ENCODE measurements at regions not wholly inside any gene's neighbourhood (a gene's known extent, or its start where the extent isn't known, plus 50 kb on each side); places are given as distances from the start of the nearest gene placed in this dataset.

DNA sequence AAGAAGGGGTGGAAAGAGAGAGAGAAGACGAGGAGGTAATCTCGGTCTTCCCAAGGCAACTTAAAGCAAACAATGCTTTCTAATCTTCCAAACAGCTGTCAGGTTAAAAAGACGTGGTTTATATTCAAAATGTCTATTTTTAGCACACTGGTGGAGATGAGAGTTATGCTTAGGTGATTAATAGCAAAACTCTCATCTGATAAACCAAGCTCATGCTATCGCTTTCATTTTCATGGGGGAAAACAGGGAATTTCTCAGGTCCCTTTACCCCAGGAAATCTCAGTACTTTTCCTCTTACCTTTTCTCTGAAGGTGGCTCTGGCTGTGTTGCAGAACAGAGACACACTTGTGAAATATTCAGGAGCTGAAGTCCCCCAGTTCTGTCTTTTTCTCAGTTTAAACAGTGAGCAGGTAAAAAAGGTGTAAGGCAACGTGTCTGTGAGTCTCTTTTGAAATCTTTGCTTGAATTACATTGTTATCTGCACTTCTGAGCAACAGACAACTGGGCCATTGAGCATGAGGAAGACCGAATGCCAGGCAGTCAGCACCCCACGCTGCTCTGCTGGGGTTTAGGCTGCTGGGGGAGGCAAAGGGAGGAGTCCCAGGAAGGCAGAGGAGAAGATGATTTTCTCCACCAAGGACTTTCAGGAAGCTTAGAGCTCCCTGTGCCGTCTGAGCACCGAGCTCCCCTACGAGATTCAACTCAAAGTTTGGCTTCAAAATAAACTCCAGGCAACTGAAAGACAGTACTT is 759.3 kb downstream of the BCL11B start:
- Histone ChIP-seq H3K27me3 (ENCODE audit: insufficient read depth, poor library complexity, severe bottlenecking) (no peaks in the 10 kb centered on the region), H3K27ac (replicated peaks) (no peak overlapping the region), H3K4me3 (replicated peaks; ENCODE audit: insufficient read depth, low read length) (no peak overlapping the region)
- DNase-seq (ENCODE audit: low read depth in 1 of 2, low spot score in 1 of 2) = no peak
- TF ChIP-seq, protein P1, sequence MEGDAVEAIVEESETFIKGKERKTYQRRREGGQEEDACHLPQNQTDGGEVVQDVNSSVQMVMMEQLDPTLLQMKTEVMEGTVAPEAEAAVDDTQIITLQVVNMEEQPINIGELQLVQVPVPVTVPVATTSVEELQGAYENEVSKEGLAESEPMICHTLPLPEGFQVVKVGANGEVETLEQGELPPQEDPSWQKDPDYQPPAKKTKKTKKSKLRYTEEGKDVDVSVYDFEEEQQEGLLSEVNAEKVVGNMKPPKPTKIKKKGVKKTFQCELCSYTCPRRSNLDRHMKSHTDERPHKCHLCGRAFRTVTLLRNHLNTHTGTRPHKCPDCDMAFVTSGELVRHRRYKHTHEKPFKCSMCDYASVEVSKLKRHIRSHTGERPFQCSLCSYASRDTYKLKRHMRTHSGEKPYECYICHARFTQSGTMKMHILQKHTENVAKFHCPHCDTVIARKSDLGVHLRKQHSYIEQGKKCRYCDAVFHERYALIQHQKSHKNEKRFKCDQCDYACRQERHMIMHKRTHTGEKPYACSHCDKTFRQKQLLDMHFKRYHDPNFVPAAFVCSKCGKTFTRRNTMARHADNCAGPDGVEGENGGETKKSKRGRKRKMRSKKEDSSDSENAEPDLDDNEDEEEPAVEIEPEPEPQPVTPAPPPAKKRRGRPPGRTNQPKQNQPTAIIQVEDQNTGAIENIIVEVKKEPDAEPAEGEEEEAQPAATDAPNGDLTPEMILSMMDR (IDR thresholded peaks at IDR 0.05; ENCODE audit: insufficient read depth, low read length) = no peak
- TF ChIP-seq GABPA (IDR thresholded peaks at IDR 0.05; ENCODE audit: low read depth) (no peak), POLR2AphosphoS5 (IDR thresholded peaks at IDR 0.05; ENCODE audit: low read depth) (no peak), SPI1 (IDR thresholded peaks at IDR 0.05; ENCODE audit: borderline replicate concordance, low read depth) (no peak)
- TF ChIP-seq, protein P2, sequence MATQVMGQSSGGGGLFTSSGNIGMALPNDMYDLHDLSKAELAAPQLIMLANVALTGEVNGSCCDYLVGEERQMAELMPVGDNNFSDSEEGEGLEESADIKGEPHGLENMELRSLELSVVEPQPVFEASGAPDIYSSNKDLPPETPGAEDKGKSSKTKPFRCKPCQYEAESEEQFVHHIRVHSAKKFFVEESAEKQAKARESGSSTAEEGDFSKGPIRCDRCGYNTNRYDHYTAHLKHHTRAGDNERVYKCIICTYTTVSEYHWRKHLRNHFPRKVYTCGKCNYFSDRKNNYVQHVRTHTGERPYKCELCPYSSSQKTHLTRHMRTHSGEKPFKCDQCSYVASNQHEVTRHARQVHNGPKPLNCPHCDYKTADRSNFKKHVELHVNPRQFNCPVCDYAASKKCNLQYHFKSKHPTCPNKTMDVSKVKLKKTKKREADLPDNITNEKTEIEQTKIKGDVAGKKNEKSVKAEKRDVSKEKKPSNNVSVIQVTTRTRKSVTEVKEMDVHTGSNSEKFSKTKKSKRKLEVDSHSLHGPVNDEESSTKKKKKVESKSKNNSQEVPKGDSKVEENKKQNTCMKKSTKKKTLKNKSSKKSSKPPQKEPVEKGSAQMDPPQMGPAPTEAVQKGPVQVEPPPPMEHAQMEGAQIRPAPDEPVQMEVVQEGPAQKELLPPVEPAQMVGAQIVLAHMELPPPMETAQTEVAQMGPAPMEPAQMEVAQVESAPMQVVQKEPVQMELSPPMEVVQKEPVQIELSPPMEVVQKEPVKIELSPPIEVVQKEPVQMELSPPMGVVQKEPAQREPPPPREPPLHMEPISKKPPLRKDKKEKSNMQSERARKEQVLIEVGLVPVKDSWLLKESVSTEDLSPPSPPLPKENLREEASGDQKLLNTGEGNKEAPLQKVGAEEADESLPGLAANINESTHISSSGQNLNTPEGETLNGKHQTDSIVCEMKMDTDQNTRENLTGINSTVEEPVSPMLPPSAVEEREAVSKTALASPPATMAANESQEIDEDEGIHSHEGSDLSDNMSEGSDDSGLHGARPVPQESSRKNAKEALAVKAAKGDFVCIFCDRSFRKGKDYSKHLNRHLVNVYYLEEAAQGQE (IDR thresholded peaks at IDR 0.05; ENCODE audit: insufficient replicate concordance, low read depth) = no peak

DNA sequence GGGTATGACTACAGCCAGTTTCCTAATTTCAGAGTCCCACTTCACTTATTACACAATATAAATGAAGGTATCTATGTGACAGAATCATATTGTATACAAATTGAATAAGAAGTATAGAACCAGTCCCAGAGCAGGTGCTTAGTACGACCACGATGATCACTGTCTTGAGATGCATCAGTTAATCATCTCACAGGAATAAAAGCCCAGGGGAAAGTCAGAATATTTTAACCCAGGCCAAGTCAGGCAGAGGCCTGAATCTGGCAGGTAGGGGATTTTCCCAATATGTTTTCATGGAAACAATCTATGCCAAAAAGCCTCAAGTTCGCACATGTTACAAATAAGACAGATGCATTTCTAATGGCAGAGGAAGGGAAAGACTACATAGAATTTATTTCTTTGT is 758.4 kb downstream of the BCL11B start:
- DNase-seq (ENCODE audit: low read depth in 1 of 2, low spot score in 1 of 2) = no peak
- Histone ChIP-seq H3K4me3 (replicated peaks; ENCODE audit: insufficient read depth, low read length) (no peak overlapping the region), H3K27ac (replicated peaks) (no peak overlapping the region), H3K27me3 (ENCODE audit: insufficient read depth, poor library complexity, severe bottlenecking) (no peaks in the 10 kb centered on the region)
- TF ChIP-seq, protein P1 (IDR thresholded peaks at IDR 0.05; ENCODE audit: insufficient read depth, low read length) = no peak
- TF ChIP-seq, protein P2 (IDR thresholded peaks at IDR 0.05; ENCODE audit: insufficient replicate concordance, low read depth) = no peak
- TF ChIP-seq GABPA (IDR thresholded peaks at IDR 0.05; ENCODE audit: low read depth) = no peak
- no peak for TF ChIP-seq POLR2AphosphoS5 (IDR thresholded peaks at IDR 0.05; ENCODE audit: low read depth)
- no peak for TF ChIP-seq SPI1 (IDR thresholded peaks at IDR 0.05; ENCODE audit: borderline replicate concordance, low read depth)

DNA sequence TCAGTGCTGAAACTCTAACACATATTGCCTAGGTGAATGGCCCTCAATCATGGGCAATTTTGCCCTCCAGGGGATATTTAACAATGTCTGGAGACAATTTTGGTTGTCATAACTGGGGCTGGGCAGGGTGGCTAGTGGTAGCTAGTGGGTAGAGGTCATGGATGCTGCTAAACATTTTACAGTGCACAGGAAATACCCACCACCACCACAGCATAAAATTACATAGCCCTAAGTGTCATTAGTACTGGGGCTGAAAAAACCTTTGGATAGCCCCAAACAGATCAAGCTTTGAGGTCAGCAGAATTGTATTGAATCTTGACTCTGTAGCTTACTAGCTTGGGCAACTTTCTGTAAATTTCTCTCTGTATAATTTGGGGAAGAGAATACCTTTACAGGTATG is 758.0 kb downstream of the BCL11B start:
- H3K27ac ChIP-seq (replicated peaks) = no peak overlapping the region
- no peaks in the 10 kb centered on the region for H3K27me3 ChIP-seq (ENCODE audit: insufficient read depth, poor library complexity, severe bottlenecking)
- TF ChIP-seq POLR2AphosphoS5 (IDR thresholded peaks at IDR 0.05; ENCODE audit: low read depth) (no peak), SPI1 (IDR thresholded peaks at IDR 0.05; ENCODE audit: borderline replicate concordance, low read depth) (no peak), GABPA (IDR thresholded peaks at IDR 0.05; ENCODE audit: low read depth) (no peak)
- TF ChIP-seq, protein P1 (IDR thresholded peaks at IDR 0.05; ENCODE audit: insufficient read depth, low read length) = no peak
- TF ChIP-seq, protein P2 (IDR thresholded peaks at IDR 0.05; ENCODE audit: insufficient replicate concordance, low read depth) = no peak
- no peak overlapping the region for H3K4me3 ChIP-seq (replicated peaks; ENCODE audit: insufficient read depth, low read length)
- no peak for DNase-seq (ENCODE audit: low read depth in 1 of 2, low spot score in 1 of 2)
